Kidney (tissue), 13 donors: ENCODE measurements at regions not wholly inside any gene's neighbourhood (a gene's known extent, or its start where the extent isn't known, plus 50 kb on each side); places are given as distances from the start of the nearest gene placed in this dataset.

Source experiments
- DNase-seq, 5 donors: peaks; one replicate each; pipeline ENCODE4 v3.0.0-alpha.2; 2013 to 2020
- FAIRE-seq: peaks from 2 replicates; lab custom pipeline; 2012; peaks lifted over from hg19 to GRCh38; lab: Jason Lieb, UNC
- H3K27ac ChIP-seq, 2 donors: one replicate each; pipeline ENCODE4 v1.7.0; 2013; ENCODE audit warnings: low read depth in 2 of 2, low read length in 2 of 2, inconsistent platforms in 1 of 2
- H3K27me3 ChIP-seq: one replicate; pipeline ENCODE4 v1.7.1; 2013; ENCODE audit warnings: low read length, inconsistent platforms; ENCODE audit not compliant: control insufficient read depth, insufficient read depth
- H3K36me3 ChIP-seq, 3 donors: one replicate each; pipeline versions ENCODE4 v1.7.0 to v1.7.1; 2013; ENCODE audit warnings: low read length in 3 of 3, control low read depth in 1 of 3, inconsistent platforms in 1 of 3; ENCODE audit not compliant: insufficient read depth in 3 of 3, control insufficient read depth in 2 of 3
- H3K4me1 ChIP-seq, 3 donors: one replicate each; pipeline versions ENCODE4 v1.7.0 to v1.7.1; 2013; ENCODE audit warnings: low read length in 3 of 3, inconsistent platforms in 1 of 3, low read depth in 1 of 3; ENCODE audit not compliant: control insufficient read depth in 2 of 3, insufficient read depth in 2 of 3
- H3K4me3 ChIP-seq, 3 donors: one replicate each; pipeline versions ENCODE4 v1.7.0 to v1.8.1; 2013; ENCODE audit warnings: low read length in 3 of 3, control low read depth in 1 of 3, inconsistent platforms in 1 of 3
- H3K9ac ChIP-seq, 3 donors: one replicate each; pipeline versions ENCODE4 v1.7.0 to v1.7.1; 2013; ENCODE audit warnings: low read length in 3 of 3, control low read depth in 1 of 3, inconsistent platforms in 1 of 3
- H3K9me3 ChIP-seq, 3 donors: one replicate each; pipeline versions ENCODE4 v1.7.0 to v1.7.1; 2013; ENCODE audit warnings: low read length in 3 of 3, control low read depth in 1 of 3, inconsistent platforms in 1 of 3; ENCODE audit not compliant: control insufficient read depth in 2 of 3, insufficient read depth in 1 of 3
- intact Hi-C: fragments of 100-400 bp; cut with DNase I; formaldehyde crosslinking; loops from one replicate; pipeline ENCODE4 v1.11.1; 2022
- TF ChIP-seq, protein P1 (sequence below): IDR thresholded peaks from 3 replicates; pipeline ENCODE4 v1.5.1; 2012; ENCODE audit warnings: mild to moderate bottlenecking, moderate library complexity, borderline replicate concordance; ENCODE audit not compliant: insufficient read depth; ENCODE audit errors: extremely low read depth
- donor health status: control.
- donor health status: control.
- donor health status: control.
- donor health status: control.
- donor health status: control.
- donor health status: DM: yes; HTN: yes; CAD: no.
- donor health status: Normal renal cell carcinoma (clear cell type).

DNA sequence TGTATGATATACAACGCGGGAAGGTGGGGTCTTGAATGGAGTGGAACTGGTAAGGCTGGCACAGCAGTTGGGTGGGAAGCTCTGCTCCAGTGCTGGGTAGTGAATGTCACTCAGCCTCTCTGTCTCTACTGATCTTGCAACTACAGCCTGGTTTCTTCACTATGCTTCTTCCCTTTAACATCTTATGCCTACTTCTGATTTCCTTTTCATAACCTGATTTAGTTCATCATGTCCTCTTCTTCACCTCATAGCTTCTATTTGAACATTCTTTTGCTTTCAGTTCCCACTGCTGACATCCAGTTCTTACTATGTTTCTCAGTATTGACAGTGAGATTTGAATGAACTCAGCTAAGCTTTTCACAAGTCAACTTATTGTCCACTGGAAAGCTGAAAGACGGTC is 286.2 kb downstream of the ARL6IP6 start:
- no peaks in the 10 kb centered on the region for H3K4me1 ChIP-seq
- DNase-seq (no peak), FAIRE-seq (no peak)
- no peak overlapping the region for H3K27ac ChIP-seq
- no peaks in the 10 kb centered on the region for H3K9me3 ChIP-seq
- no peak overlapping the region for H3K4me3 ChIP-seq
- H3K36me3 ChIP-seq = no peaks in the 10 kb centered on the region
- H3K27me3 ChIP-seq = no peaks in the 10 kb centered on the region
- no peak overlapping the region for H3K9ac ChIP-seq
- intact Hi-C loops = no loop called here
- TF ChIP-seq, protein P1, sequence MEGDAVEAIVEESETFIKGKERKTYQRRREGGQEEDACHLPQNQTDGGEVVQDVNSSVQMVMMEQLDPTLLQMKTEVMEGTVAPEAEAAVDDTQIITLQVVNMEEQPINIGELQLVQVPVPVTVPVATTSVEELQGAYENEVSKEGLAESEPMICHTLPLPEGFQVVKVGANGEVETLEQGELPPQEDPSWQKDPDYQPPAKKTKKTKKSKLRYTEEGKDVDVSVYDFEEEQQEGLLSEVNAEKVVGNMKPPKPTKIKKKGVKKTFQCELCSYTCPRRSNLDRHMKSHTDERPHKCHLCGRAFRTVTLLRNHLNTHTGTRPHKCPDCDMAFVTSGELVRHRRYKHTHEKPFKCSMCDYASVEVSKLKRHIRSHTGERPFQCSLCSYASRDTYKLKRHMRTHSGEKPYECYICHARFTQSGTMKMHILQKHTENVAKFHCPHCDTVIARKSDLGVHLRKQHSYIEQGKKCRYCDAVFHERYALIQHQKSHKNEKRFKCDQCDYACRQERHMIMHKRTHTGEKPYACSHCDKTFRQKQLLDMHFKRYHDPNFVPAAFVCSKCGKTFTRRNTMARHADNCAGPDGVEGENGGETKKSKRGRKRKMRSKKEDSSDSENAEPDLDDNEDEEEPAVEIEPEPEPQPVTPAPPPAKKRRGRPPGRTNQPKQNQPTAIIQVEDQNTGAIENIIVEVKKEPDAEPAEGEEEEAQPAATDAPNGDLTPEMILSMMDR = no peak

DNA sequence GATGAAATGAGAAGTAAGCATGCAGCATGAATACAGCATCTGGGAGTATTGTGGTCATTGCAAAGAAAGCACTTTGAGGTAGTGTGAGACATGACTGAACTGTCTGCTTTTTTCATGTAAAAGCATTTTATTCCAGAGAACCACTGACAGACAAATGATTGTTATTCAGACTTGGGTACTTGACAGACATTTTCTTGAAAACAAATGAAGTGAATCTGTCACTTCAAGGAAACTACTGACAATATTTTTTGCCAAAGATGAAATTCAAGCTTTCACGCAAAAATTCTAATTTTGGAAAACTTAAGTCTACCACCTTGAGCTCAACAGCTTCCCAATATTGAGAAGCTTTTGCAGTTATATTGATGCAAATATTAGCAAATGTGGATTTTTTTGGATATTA is 255.7 kb downstream of the ARL6IP6 start:
- Histone ChIP-seq H3K9ac (no peak overlapping the region), H3K4me1 (no peaks in the 10 kb centered on the region), H3K36me3 (no peaks in the 10 kb centered on the region), H3K27me3 (no peaks in the 10 kb centered on the region), H3K27ac (no peak overlapping the region), H3K9me3 (no peaks in the 10 kb centered on the region), H3K4me3 (no peak overlapping the region)
- intact Hi-C loops = no loop called here
- TF ChIP-seq, protein P1 = no peak
- FAIRE-seq (no peak), DNase-seq (no peak)

DNA sequence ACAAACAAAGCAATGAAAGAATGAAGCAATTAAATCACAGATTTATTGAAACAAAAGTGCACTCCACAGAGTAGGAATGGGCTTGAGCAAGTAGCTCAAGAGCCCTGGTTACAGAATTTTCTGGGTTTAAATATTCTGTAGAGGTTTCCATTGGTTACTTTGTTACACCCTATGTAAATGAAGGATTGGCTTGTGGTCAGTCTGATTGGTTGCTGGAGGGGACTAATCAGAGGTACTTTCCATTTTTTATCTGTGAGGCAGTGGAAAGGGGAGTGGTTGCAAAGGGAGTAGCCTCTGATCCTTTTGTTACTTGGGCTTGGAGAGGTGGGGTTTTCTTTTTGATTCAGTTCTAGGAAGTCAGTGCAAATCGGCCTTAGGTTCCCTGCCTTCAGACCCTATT is 253.3 kb downstream of the ARL6IP6 start:
- H3K9me3 ChIP-seq = no peaks in the 10 kb centered on the region
- FAIRE-seq = no peak
- intact Hi-C loops = no loop called here

More for the DNA sequence above, 253.3 kb downstream of the ARL6IP6 start:
- Histone ChIP-seq H3K36me3 (no peaks in the 10 kb centered on the region), H3K4me1 (no peaks in the 10 kb centered on the region), H3K9ac (no peak overlapping the region), H3K4me3 (no peak overlapping the region), H3K27ac (no peak overlapping the region), H3K27me3 (no peaks in the 10 kb centered on the region)
- TF ChIP-seq, protein P1 = no peak
- no peak for DNase-seq
